H1 (cell line): ENCODE measurements at regions not wholly inside any gene's neighbourhood (a gene's known extent, or its start where the extent isn't known, plus 50 kb on each side); places are given as distances from the start of the nearest gene placed in this dataset.

Experiments
- CTCF ChIA-PET: fragments of 300-600 bp; sonication (Branson Sonifier 250); formaldehyde crosslinking; loops from one replicate; lab custom pipeline; 2021; ENCODE audit not compliant: partially characterized antibody; lab: Charles Lee
- POLR2A ChIA-PET: fragments of 300-600 bp; sonication (Branson Sonifier 250); formaldehyde crosslinking; loops from one replicate; lab custom pipeline; 2021; ENCODE audit warnings: inconsistent platforms; ENCODE audit not compliant: partially characterized antibody; lab: Charles Lee
- DNase-seq, 2 experiments: peaks; one replicate each; pipeline versions ENCODE4 v3.0.0 to v3.0.0-alpha.2; 2010 to 2022; ENCODE audit warnings: low spot score in 2 of 2, low read depth in 1 of 2, mixed read lengths in 1 of 2
- FAIRE-seq: peaks from 2 replicates; lab custom pipeline; 2011; peaks lifted over from hg19 to GRCh38; lab: Jason Lieb, UNC
- H2AFZ ChIP-seq: 2 replicates; pipeline ENCODE4 v1.8.1; 2012; ENCODE audit warnings: low read length, inconsistent platforms
- H2AK5ac ChIP-seq: 2 replicates; pipeline ENCODE4 v1.6.1; 2013; ENCODE audit warnings: low read depth, low read length
- H2BK120ac ChIP-seq: replicated peaks from 2 replicates; pipeline ENCODE3; 2013; ENCODE audit warnings: low read depth, low read length, inconsistent platforms
- H2BK12ac ChIP-seq: 2 replicates; pipeline ENCODE4 v1.6.1; 2013; ENCODE audit warnings: low read depth, low read length
- H2BK15ac ChIP-seq: 2 replicates; pipeline ENCODE4 v1.6.1; 2013; ENCODE audit warnings: low read length
- H2BK20ac ChIP-seq: 2 replicates; pipeline ENCODE4 v1.6.1; 2013; ENCODE audit warnings: low read length
- H2BK5ac ChIP-seq: 2 replicates; pipeline ENCODE4 v1.6.1; 2013; ENCODE audit warnings: low read depth, low read length
- H3K14ac ChIP-seq: 2 replicates; pipeline ENCODE4 v1.6.1; 2013; ENCODE audit warnings: inconsistent platforms; ENCODE audit not compliant: insufficient read length
- H3K18ac ChIP-seq: 2 replicates; pipeline ENCODE4 v1.6.1; 2013; ENCODE audit warnings: low read length; ENCODE audit errors: extremely low read depth
- H3K23ac ChIP-seq: 2 replicates; pipeline ENCODE4 v1.6.1; 2013; ENCODE audit warnings: inconsistent platforms; ENCODE audit not compliant: insufficient read length
- H3K23me2 ChIP-seq: 2 replicates; pipeline ENCODE4 v1.6.1; 2013; ENCODE audit warnings: low read depth, low read length
- H3K27ac ChIP-seq: 2 replicates; pipeline ENCODE4 v1.6.1; 2011; ENCODE audit warnings: low read depth, low read length, inconsistent platforms
- H3K27me3 ChIP-seq, 4 experiments: replicated peaks in 1 of 4; 1 replicate in 1 of 4; 2 replicates in 3 of 4; pipeline versions ENCODE4 v1.6.1 to v1.8.1; 2011 to 2013; ENCODE audit warnings: low read length in 3 of 4, mild to moderate bottlenecking in 3 of 4, inconsistent platforms in 2 of 4, mixed read lengths in 2 of 4, moderate library complexity in 1 of 4; ENCODE audit not compliant: control insufficient read depth in 3 of 4, insufficient read depth in 3 of 4; ENCODE audit errors: extremely low read depth in 1 of 4
- H3K36me3 ChIP-seq, 4 experiments: 2 replicates each; pipeline versions ENCODE4 v1.6.1 to v1.8.1; 2011 to 2013; ENCODE audit warnings: mild to moderate bottlenecking in 4 of 4, low read length in 3 of 4, moderate library complexity in 2 of 4, control low read depth in 1 of 4, inconsistent platforms in 1 of 4; ENCODE audit not compliant: insufficient read depth in 4 of 4, control insufficient read depth in 2 of 4
- H3K4ac ChIP-seq: replicated peaks from 2 replicates; pipeline ENCODE3; 2013; ENCODE audit warnings: low read length, low read depth, mixed read lengths, inconsistent platforms; ENCODE audit not compliant: insufficient read length
- H3K4me1 ChIP-seq, 4 experiments: replicated peaks in 1 of 4; 1 replicate in 1 of 4; 2 replicates in 3 of 4; pipeline versions ENCODE4 v1.6.1 to v1.8.1; 2011 to 2013; ENCODE audit warnings: low read length in 3 of 4, inconsistent platforms in 2 of 4, mixed read lengths in 1 of 4; ENCODE audit not compliant: insufficient read depth in 4 of 4, control insufficient read depth in 3 of 4
- H3K4me2 ChIP-seq, 2 experiments: 2 replicates each; pipeline versions ENCODE4 v1.6.1 to v1.8.1; 2011 to 2013; ENCODE audit warnings: low read depth in 2 of 2, low read length in 2 of 2, control low read depth in 1 of 2, inconsistent platforms in 1 of 2, mild to moderate bottlenecking in 1 of 2; ENCODE audit not compliant: insufficient read depth in 1 of 2
- H3K4me3 ChIP-seq, 4 experiments: fragments of 200-600, 300-600 bp in 1 of 4; sonication (generic), shearing (Covaris generic), sonication (Bioruptor Twin) in 1 of 4; 2 replicates each; pipeline versions ENCODE4 v1.5.1 to v1.8.1; 2011 to 2016; ENCODE audit warnings: low read length in 4 of 4, low read depth in 3 of 4, control low read depth in 2 of 4, inconsistent platforms in 2 of 4, mild to moderate bottlenecking in 2 of 4, mixed read lengths in 1 of 4, moderate library complexity in 1 of 4; ENCODE audit not compliant: insufficient read depth in 2 of 4; ENCODE audit errors: extremely low read depth in 1 of 4
- H3K56ac ChIP-seq: replicated peaks from 2 replicates; pipeline ENCODE3; 2013; ENCODE audit warnings: low read depth, mild to moderate bottlenecking, mixed read lengths, low read length, inconsistent platforms; ENCODE audit not compliant: insufficient read length
- H3K79me1 ChIP-seq: 2 replicates; pipeline ENCODE4 v1.6.1; 2013; ENCODE audit warnings: low read depth, low read length, control low read depth
- H3K79me2 ChIP-seq, 2 experiments: 2 replicates each; pipeline versions ENCODE4 v1.6.1 to v1.8.1; 2012 to 2013; ENCODE audit warnings: low read length in 2 of 2, mild to moderate bottlenecking in 2 of 2, inconsistent platforms in 1 of 2; ENCODE audit not compliant: insufficient read depth in 2 of 2, control insufficient read depth in 1 of 2
- H3K9ac ChIP-seq, 4 experiments: replicated peaks in 1 of 4; 1 replicate in 1 of 4; 2 replicates in 3 of 4; pipeline versions ENCODE4 v1.6.1 to v1.8.1; 2011 to 2013; ENCODE audit warnings: low read depth in 3 of 4, low read length in 3 of 4, control low read depth in 2 of 4, mild to moderate bottlenecking in 2 of 4, moderate library complexity in 2 of 4, inconsistent platforms in 1 of 4; ENCODE audit errors: extremely low read depth in 1 of 4
- H3K9me3 ChIP-seq, 2 experiments: 2 replicates each; pipeline versions ENCODE4 v1.6.1 to v1.8.1; 2012 to 2013; ENCODE audit warnings: mild to moderate bottlenecking in 2 of 2, moderate library complexity in 2 of 2, control low read depth in 1 of 2, inconsistent platforms in 1 of 2, low read depth in 1 of 2, low read length in 1 of 2, mixed read lengths in 1 of 2; ENCODE audit not compliant: insufficient read depth in 2 of 2
- H4K20me1 ChIP-seq, 2 experiments: replicated peaks in 1 of 2; 2 replicates each; pipeline versions ENCODE3 to v1.8.1; 2011 to 2013; ENCODE audit warnings: inconsistent platforms in 2 of 2, low read length in 2 of 2, mild to moderate bottlenecking in 1 of 2; ENCODE audit not compliant: insufficient read depth in 2 of 2, control insufficient read depth in 1 of 2
- H4K5ac ChIP-seq: 2 replicates; pipeline ENCODE4 v1.6.1; 2013; ENCODE audit warnings: low read length, low read depth, mixed read lengths, inconsistent platforms; ENCODE audit not compliant: insufficient read length
- H4K8ac ChIP-seq: 2 replicates; pipeline ENCODE4 v1.8.0; 2013; ENCODE audit warnings: mild to moderate bottlenecking, moderate library complexity, low read length, inconsistent platforms; ENCODE audit not compliant: insufficient read depth; ENCODE audit errors: extremely low read depth
- H4K91ac ChIP-seq: replicated peaks from 2 replicates; pipeline ENCODE3; 2013; ENCODE audit warnings: low read length, mixed read lengths, inconsistent platforms; ENCODE audit not compliant: insufficient read length
- CBX5 ChIP-seq: fragments of 300-800, 300-1000 bp; sonication (generic); IDR thresholded peaks from 2 replicates; pipeline ENCODE4 v1.7.1; 2016; ENCODE audit warnings: antibody characterized with exemption, low read length, low read depth
- CTCF ChIP-seq, 3 experiments: IDR thresholded peaks; 1 replicate in 2 of 3; 2 replicates in 1 of 3; pipeline versions ENCODE4 v1.5.1 to v1.6.1; 2011; ENCODE audit warnings: low read length in 3 of 3, mild to moderate bottlenecking in 3 of 3, inconsistent platforms in 2 of 3, low read depth in 1 of 3, moderate library complexity in 1 of 3; ENCODE audit not compliant: insufficient read depth in 1 of 3; ENCODE audit errors: control extremely low read depth in 1 of 3
- FOSL1 ChIP-seq: IDR thresholded peaks from 2 replicates; pipeline ENCODE4 v1.6.1; 2011; ENCODE audit warnings: mild to moderate bottlenecking, low read depth, low read length, moderate library complexity; ENCODE audit not compliant: insufficient read depth
- JUN ChIP-seq: IDR thresholded peaks from 2 replicates; pipeline ENCODE4 v1.6.1; 2011; ENCODE audit warnings: low read depth, mild to moderate bottlenecking, improper control_type of control experiment, low read length
- KDM1A ChIP-seq: fragments of 200-600, 300-600 bp; sonication (generic); IDR thresholded peaks from 2 replicates; pipeline ENCODE4 v1.7.1; 2016; ENCODE audit warnings: mild to moderate bottlenecking, low read length, borderline replicate concordance
- POLR2A ChIP-seq, 2 experiments: IDR thresholded peaks; 1 replicate in 1 of 2; 2 replicates in 1 of 2; pipeline ENCODE4 v1.6.1; 2011; ENCODE audit warnings: low read depth in 2 of 2, low read length in 2 of 2, mild to moderate bottlenecking in 2 of 2; ENCODE audit errors: control extremely low read depth in 1 of 2
- POU5F1 ChIP-seq: IDR thresholded peaks from 2 replicates; pipeline ENCODE4 v1.6.1; 2011; ENCODE audit warnings: low read depth, mild to moderate bottlenecking, low read length, moderate library complexity
- SUZ12 ChIP-seq: fragments of 200-600 bp; sonication (generic); IDR thresholded peaks from 2 replicates; pipeline ENCODE4 v1.6.1; 2012; ENCODE audit warnings: mild to moderate bottlenecking, inconsistent platforms, low read length, moderate library complexity, mixed read lengths
- TCF12 ChIP-seq: IDR thresholded peaks from 2 replicates; pipeline ENCODE4 v1.6.1; 2011; ENCODE audit warnings: low read depth, mild to moderate bottlenecking, low read length
- TEAD4 ChIP-seq: IDR thresholded peaks from 2 replicates; pipeline ENCODE4 v1.6.1; 2012; ENCODE audit warnings: low read depth, low read length, inconsistent platforms, mixed read lengths
- WGBS, 2 experiments: shearing (Covaris generic) in 1 of 2; methylation state at CpG; one replicate each; pipeline versions ENCODE4 v1.1.6 to v1.1.7; 2013 to 2015; ENCODE audit warnings: low lambda C conversion rate in 2 of 2, mixed read lengths in 2 of 2, inconsistent platforms in 1 of 2, low coverage in 1 of 2, missing lambda C conversion rate in 1 of 2; ENCODE audit not compliant: insufficient replicate concordance in 2 of 2, insufficient coverage in 1 of 2, insufficient read length in 1 of 2; ENCODE audit errors: extremely low coverage in 1 of 2, missing lambda C conversion rate in 1 of 2; 5-methylcytosine and 5-hydroxymethylcytosine counted together
- TF ChIP-seq, protein P1 (sequence below): IDR thresholded peaks from 2 replicates; pipeline ENCODE4 v1.6.1; 2012; ENCODE audit warnings: inconsistent platforms

DNA sequence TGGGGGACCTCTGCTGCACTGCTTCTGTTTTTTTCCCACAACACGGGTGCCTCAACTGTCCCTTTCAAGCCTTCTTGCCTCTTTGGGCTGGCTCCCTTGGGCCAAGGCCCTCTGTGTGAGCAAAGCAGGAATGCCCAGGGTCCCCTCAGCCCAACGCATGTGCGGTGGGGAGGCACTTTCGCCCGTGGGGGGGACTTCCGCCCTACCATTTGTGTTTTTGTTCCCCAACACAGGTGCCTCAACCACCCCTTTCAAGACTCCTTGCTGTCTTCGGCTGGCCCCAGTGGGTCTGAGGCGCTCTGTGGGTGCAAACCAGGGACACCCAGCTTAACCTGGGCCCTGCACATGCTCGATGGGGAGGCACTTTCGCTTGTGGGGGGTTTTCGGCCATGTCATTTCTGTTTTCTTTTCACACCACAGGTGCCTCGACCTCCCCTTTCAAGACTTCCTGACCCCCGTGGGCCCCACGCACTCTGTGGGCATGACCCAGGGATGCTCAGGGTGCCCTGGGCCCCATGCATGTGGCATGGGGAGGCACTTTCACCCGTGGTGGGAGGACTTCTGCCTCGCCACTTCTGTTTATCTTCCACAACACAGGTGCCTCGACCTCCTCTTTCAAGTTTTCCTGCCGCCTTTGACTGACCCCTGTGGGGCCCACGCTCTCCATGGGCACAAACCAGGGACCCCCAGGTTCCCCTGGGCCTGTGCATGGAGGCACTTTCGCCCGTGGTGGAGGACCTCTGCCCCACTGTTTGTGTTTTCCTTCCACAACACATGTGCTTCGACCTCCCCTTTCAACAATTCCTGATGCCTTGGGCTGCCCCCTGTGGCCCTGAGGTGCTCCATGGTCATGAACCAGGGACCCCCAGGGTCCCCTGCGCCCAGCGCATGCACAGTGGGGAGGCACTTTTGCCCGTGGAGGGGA lies 365.7 kb downstream of the ALG10 start:
- no peak overlapping the region for H2BK5ac ChIP-seq
- H4K20me1 ChIP-seq = no peaks in the 10 kb centered on the region
- H3K14ac ChIP-seq = no peak overlapping the region
- H3K18ac ChIP-seq = no peak overlapping the region
- H3K23ac ChIP-seq = no peak overlapping the region
- no peak overlapping the region for H3K9ac ChIP-seq
- H4K5ac ChIP-seq = no peak overlapping the region
- no peaks in the 10 kb centered on the region for H3K79me1 ChIP-seq
- H3K27me3 ChIP-seq = no peaks in the 10 kb centered on the region
- H3K4me3 ChIP-seq = no peak overlapping the region
- H3K27ac ChIP-seq = no peak overlapping the region
- no peaks in the 10 kb centered on the region for H3K4me1 ChIP-seq
- FAIRE-seq (no peak), DNase-seq (no peak)
- no peak overlapping the region for H2BK120ac ChIP-seq
- no peaks in the 10 kb centered on the region for H3K23me2 ChIP-seq
- WGBS, 2 experiments = 84% methylated on average over 25 of the region's 25 CpGs; no CpG with 5 or more reads in 1 of the 2 experiments
- H2AFZ ChIP-seq = no peak overlapping the region
- H2BK20ac ChIP-seq = no peak overlapping the region
- H2BK15ac ChIP-seq = no peak overlapping the region
- H3K9me3 ChIP-seq = peaks cover 93 to 100% of the 10 kb centered on the region in 2 experiments
- no peak overlapping the region for H3K4me2 ChIP-seq
- no peak overlapping the region for H3K56ac ChIP-seq
- ChIA-PET POLR2A (no interaction called here), CTCF (no interaction called here)
- no peak overlapping the region for H4K8ac ChIP-seq
- no peak overlapping the region for H2BK12ac ChIP-seq
- no peaks in the 10 kb centered on the region for H3K79me2 ChIP-seq
- no peak overlapping the region for H3K4ac ChIP-seq
- no peak overlapping the region for H2AK5ac ChIP-seq
- H3K36me3 ChIP-seq = no peaks in the 10 kb centered on the region
- no peak overlapping the region for H4K91ac ChIP-seq
- no peak for TF ChIP-seq CBX5
- no peak for TF ChIP-seq JUN
- no peak for TF ChIP-seq POU5F1
- no peak for TF ChIP-seq TEAD4
- TF ChIP-seq POLR2A (IDR thresholded peaks at IDR 0.05; ENCODE audit: control extremely low read depth in 1 of 2, low read depth in 2 of 2, low read length in 2 of 2) = no peak
- TF ChIP-seq SUZ12 = no peak
- TF ChIP-seq FOSL1 = no peak
- TF ChIP-seq, protein P1, sequence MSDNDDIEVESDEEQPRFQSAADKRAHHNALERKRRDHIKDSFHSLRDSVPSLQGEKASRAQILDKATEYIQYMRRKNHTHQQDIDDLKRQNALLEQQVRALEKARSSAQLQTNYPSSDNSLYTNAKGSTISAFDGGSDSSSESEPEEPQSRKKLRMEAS = no peak
- no peak for TF ChIP-seq CTCF (IDR thresholded peaks at IDR 0.05; ENCODE audit: control extremely low read depth in 1 of 3, insufficient read depth in 1 of 3, low read depth in 1 of 3, low read length in 3 of 3)
- TF ChIP-seq KDM1A = no peak
- no peak for TF ChIP-seq TCF12
